NCI-H2029 treated with DMSO at 0.1 percent for 48 hours (cell line): ENCODE measurements at regions not wholly inside any gene's neighbourhood (a gene's known extent, or its start where the extent isn't known, plus 50 kb on each side); places are given as distances from the start of the nearest gene placed in this dataset.

Experiments
- DNase-seq: peaks from one replicate; lab custom pipeline; 2025; lab: John Stamatoyannopoulos, UW

- no peak for DNase-seq
Observed at GRCh38 chr9:13990331-13990730, 323.6 kb downstream of the NFIB start.

- no peak for DNase-seq
Observed at GRCh38 chr9:13988944-13989343, 325.0 kb downstream of the NFIB start.

- DNase-seq = no peak
Observed at GRCh38 chr9:13983607-13984006, 330.3 kb downstream of the NFIB start.

- DNase-seq = no peak
Observed at GRCh38 chr9:13979941-13980318, 334.0 kb downstream of the NFIB start.

- no peak for DNase-seq
Observed at GRCh38 chr9:13975611-13976290, 338.2 kb downstream of the NFIB start.

GRCh38 chr9:13974891-13975290, 339.1 kb downstream of the NFIB start:
- DNase-seq = no peak

- no peak for DNase-seq
Observed at GRCh38 chr9:13971966-13972655, 341.8 kb downstream of the NFIB start.

- DNase-seq = no peak
Observed at GRCh38 chr9:13971415-13971814, 342.5 kb downstream of the NFIB start.

GRCh38 chr9:13970426-13970825, 343.5 kb downstream of the NFIB start:
- no peak for DNase-seq

GRCh38 chr9:13970018-13970417, 343.9 kb downstream of the NFIB start:
- no peak for DNase-seq

- DNase-seq = no peak
Observed at GRCh38 chr9:13967438-13967837, 346.5 kb downstream of the NFIB start.

- DNase-seq = no peak
Observed at GRCh38 chr9:13967011-13967410, 346.9 kb downstream of the NFIB start.

- DNase-seq = no peak
Observed at GRCh38 chr9:13963005-13963653, 350.8 kb downstream of the NFIB start.

- DNase-seq = no peak
Observed at GRCh38 chr9:13962006-13962405, 351.9 kb downstream of the NFIB start.

GRCh38 chr9:13960011-13960765, 353.8 kb downstream of the NFIB start:
- no peak for DNase-seq

- no peak for DNase-seq
Observed at GRCh38 chr9:13958672-13959071, 355.3 kb downstream of the NFIB start.

GRCh38 chr9:13957089-13957488, 356.9 kb downstream of the NFIB start:
- DNase-seq = no peak

GRCh38 chr9:13956107-13956506, 357.8 kb downstream of the NFIB start:
- DNase-seq = no peak

- no peak for DNase-seq
Observed at GRCh38 chr9:13952906-13953305, 361.0 kb downstream of the NFIB start.

- no peak for DNase-seq
Observed at GRCh38 chr9:13948037-13948436, 365.9 kb downstream of the NFIB start.

- DNase-seq = no peak
Observed at GRCh38 chr9:13943176-13943575, 370.8 kb downstream of the NFIB start.

- DNase-seq = no peak
Observed at GRCh38 chr9:13942695-13943094, 371.2 kb downstream of the NFIB start.

GRCh38 chr9:13942201-13942600, 371.7 kb downstream of the NFIB start:
- DNase-seq = no peak
